ENCODE measurements at regions not wholly inside any gene's neighbourhood (a gene's known extent, or its start where the extent isn't known, plus 50 kb on each side); places are given as distances from the start of the nearest gene placed in this dataset.
"Not testable (repeated sequence)": the region's sequence is repeated elsewhere in the genome, so short reads cannot be mapped to it uniquely, and the experiment has no call there.

DNA sequence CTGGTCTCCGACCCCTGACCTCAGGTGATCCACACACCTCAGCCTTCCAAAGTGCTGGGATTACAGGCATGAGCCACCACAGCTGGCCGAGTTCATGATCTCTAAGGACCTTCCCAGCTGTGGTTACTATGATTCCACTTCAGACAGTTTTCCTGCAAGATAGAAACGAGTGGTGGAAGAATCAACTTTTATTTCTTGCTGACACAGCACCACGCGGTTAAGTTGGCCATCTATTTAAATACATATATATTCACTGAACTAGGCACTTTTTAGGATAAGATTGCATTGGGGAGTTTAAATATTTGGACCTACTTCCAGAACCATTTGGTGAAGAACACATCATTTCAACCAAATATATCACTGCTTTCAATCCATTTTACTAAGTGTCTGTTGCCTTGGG, 213.4 kb downstream of the TBX5 start:
- DNase-seq (ENCODE audit: low spot score): no peak

DNA sequence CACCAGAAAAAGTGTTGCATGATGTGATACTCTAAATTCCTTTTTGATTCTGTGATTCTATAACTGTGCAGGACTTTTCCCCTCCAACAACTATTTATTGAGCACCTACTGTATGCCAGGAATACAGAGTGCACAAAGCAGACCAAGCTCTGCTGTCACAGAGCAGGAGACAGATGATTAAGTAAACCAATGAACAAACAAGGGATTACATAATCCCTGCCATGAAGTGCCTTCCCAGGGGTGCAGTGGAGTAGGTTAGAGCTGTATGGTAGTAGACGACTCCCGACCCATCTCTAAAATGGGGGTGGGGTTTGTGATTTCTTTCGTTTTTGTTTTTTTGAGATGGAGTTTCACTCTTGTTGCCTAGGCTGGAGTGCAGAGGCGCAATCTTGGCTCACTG, 213.9 kb downstream of the TBX5 start:
- DNase-seq (ENCODE audit: low spot score): no peak

DNA sequence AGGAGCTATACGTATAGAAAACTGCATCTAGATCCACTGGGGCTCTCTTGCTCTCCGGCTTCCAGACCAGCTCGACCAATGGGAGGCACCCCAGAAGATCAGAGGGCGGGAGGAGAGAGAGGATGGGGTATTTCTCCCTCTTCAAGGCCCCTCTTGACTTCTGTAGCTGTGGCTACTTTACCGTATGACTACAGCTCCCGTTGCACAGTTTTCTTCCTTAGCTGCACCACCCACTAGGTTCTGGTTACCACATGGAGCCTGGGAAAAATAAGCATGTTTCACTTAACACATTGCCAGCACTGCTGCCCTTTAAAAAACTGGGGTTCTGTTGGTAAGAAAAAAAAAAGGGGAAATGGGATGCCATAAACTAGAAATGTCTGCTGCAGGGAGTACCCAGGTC, 214.4 kb downstream of the TBX5 start:
- DNase-seq (ENCODE audit: low spot score): no peak

DNA sequence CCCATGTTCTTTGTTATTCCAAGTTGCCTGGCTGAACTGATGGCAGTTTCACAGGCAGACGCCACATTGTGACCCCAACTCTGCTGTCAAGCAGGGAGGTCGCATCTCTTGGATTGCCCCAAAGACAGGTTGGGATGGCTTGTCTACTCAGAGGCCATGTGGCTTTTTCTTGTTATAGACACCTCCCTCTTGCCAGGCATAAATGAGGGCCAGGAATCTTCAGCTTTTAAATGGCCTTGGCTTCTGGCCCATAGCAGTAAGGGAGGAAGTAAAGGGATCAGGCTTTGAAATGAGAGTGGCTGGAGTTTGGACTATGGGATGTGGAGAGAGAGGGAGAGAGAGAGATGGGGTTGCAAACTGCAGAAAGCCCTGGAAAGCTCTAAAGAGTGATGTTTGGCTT, 215.0 kb downstream of the TBX5 start:
- DNase-seq (ENCODE audit: low spot score): no peak

DNA sequence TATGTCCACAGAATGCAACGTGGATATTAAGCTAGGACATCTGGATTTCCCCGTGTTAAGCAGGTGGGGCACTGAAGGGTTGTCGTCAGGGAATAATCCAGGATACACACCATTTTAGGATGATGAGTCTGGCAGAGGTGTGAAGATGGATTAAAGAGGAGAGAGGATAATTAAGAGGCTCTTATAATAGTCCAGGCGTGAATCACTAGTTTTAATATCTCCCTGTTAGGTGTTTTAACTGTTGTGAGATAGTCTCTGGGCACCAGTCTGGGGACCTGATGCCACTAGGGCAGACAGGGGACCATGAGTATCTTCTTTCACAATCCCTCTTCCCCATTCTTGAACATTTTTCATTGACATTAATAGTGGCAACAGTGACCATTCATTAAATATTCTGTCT, 216.7 kb downstream of the TBX5 start:
- no peak for DNase-seq (ENCODE audit: low spot score)

DNA sequence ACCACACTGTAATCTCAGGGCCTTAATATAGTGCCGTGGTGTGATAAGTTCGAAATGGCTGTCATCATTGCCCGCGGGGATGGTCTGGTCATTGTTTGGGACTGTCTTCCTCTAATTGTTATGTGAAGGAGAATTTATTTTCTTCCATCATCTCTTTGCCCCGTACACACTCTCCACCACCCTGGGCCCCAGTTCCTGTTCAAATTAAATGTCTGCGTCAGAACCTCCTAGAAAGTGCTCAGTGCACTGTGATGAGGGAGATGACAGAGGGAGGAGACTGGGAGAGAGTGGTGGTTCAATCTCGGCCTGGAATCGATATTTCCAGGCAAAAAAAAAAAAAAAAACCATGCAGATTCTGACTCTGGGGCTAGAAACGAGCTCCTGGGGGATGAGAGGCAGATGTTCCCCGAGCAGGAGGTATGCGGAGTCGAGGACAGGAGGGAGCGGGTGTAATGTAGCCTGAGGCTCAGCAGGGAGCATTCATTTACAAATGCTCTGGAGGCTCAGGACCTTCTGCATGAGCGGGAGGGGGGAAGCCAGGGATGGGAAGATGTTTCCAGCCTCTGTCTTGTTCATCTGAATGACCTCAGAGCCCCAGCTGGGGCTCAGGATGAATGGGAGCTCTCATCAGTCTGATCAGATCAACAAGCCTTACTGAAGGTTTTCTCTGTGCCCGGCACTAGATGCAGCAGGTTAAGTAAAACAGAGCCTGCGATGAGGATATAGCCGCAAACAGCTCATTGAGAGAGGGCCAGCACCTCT, 219.5 kb downstream of the TBX5 start:
- no peak for DNase-seq (ENCODE audit: low spot score)

DNA sequence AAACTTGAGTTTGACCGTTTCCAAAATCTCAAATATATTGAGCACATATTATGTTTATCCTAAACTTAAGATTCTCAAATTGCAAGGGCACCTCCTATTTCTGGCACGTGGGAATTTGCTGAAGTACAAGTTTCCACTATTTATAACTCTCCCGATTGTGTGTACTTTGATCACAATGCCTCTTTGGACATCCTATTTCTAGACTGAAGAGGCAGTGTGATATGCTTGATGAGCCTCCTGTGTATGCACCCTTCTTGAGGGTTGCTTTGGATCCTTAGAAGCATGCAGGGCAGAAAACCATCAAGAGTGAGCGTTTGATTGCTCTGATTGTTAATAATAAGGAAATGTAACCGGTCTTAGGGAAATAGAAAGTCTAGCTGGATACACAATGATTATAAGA, 218.9 kb upstream of the RBM19 start:
- no peak for DNase-seq (ENCODE audit: low spot score)

DNA sequence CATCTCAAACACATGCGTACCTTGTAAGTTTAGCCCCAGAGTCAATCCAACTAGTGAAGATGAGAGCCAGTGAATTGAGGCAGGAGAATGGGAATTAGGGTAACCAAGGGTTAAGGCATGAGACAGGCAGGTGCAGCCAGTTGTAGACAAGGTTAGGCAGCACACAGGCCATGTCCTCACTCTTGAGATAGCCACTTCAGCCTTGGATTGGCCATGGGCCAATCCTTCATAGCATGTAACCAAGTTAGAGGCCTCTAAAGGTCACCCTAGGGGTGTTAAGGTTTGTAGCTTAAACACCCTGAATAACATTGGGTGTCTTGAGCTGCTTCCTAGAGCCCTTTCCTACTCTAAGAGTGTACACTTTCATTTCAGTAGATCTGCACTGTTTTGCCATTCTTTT, 208.2 kb upstream of the RBM19 start:
- no peak for DNase-seq (ENCODE audit: low spot score)

DNA sequence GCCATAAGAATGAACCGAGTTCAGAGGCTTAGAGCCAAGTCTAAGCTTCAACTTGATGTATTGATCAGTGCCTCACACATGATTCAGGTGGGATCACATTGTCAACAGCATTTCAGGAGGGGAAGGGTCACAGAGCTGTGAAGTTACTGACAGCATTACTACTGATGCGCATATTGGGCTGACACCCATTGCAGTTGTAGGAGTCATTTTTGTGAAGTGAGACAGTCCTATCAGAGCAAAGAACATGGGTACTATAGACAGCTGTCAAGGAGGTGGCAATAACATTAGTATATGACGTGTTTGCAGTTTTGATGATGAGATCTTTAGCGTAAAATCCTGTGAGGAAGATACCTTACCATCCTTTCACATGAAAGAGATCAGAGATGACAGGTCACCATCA, 206.0 kb upstream of the RBM19 start:
- DNase-seq (ENCODE audit: low spot score): no peak

DNA sequence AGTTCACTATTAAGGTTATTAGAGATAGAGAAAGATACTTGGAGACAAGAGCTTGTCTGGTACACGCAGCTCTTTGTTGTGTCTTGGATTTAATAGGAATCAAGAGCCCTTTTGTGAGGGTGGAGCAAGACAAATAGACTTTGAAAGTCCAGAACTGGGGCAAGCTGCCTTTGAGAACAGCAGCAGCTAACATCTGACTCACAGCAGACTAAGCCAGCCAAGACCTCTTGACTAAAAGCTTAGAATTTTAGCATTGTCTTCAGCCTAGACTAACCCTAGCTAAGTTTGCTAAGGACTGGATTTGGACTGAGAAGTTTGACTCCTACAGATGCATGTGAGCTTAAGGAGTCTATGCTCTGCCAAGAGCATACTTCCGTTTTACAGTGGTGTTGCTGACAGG, 201.9 kb upstream of the RBM19 start:
- DNase-seq (ENCODE audit: low spot score): peak; percentile 77

DNA sequence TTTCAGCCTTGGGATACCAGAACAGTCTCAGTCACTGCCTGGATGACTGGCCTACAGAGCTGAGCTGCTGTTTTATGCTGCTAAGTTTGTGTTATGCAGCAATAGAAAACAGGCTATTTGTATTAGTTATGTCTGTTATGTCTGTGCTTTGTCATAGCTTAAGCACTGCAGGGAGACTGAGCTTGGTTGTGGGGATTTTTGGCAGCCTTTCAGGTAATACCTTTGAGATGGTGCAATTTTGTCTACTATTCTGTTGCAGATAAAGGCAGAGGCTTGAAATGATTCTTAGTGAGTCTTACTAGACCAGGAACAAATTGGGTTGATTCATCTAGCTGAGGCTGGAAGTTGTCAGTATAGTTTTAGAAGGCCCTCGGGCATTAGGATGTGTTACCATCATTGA, 201.3 kb upstream of the RBM19 start:
- peak; percentile 62 for DNase-seq (ENCODE audit: low spot score)

DNA sequence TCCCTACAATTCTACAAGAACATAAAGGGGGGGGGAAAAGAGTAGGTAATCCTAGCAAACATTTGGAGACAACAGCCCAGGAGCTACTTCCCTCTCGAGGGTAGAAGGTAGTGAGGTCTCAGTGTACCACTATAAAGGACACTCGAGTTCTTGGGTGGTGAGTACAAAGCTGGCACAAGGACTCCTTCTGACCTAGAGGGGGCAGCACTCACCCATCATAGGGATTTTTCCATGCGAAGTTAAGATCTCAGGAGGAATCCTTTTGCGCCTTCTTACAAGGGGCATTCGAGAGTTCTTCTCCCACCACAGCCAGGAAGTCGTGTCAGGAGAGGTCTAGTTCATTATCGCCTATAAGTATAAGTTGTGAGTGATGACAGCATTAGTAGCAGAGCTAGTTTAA, 200.2 kb upstream of the RBM19 start:
- peak; percentile 54 for DNase-seq (ENCODE audit: low spot score)

DNA sequence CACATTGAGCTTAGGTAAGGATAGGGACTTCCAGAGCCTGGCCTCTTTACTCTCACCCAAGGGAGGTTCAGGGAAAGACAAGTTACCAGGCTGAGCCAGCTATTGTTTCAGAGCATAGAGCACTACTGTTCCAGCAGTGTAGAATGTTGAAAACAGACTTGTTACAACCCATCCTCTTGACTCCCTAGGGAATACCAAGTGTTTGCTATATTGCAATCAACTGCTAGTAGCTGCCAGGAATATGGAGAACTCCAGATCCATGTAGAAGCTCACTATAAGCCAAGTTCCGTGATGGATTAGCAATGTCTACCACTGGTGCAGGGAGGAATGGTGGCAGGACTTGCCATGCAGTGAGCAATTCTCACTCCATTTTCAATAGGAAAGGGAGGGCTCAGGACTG, 199.8 kb upstream of the RBM19 start:
- peak; percentile 14 for DNase-seq (ENCODE audit: low spot score)

DNA sequence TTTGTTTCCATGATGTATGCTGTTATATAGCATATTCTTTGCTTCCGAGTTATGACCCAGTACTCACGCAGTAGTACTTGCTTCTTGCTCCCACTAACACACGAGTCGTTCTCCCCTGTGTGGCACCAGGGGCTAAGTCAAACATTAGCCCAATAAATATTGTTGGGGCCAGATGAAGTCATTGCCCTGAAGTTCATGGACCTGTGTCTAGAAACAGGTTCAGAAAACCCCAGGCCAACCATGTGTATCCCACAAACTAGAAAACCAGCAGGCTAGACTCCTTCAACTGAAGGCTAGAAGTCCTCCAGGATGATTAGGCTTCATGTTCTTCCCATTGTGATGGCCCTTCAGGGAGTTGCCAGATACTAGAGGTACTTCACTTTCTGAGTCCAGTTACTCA, 198.2 kb upstream of the RBM19 start:
- no peak for DNase-seq (ENCODE audit: low spot score)

DNA sequence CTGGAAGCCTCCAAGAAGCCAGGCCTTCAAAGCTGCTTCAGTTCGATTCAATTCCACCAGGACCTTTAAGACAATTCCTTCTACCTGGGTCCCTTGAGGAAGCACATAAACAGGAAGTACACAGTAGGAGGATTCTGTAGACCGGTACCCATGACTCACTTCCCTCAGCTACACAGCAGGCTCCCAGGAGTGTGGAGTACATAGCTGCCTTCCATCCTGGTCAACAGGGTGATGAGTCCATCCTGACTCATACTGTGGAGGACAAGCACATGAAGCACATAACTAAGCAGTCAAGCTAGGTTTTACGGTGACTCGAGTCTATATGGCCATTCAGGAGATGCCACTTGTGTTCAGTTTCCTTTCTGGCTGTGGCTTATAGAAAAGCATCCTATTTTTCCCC, 197.6 kb upstream of the RBM19 start:
- DNase-seq (ENCODE audit: low spot score): peak; percentile 88

DNA sequence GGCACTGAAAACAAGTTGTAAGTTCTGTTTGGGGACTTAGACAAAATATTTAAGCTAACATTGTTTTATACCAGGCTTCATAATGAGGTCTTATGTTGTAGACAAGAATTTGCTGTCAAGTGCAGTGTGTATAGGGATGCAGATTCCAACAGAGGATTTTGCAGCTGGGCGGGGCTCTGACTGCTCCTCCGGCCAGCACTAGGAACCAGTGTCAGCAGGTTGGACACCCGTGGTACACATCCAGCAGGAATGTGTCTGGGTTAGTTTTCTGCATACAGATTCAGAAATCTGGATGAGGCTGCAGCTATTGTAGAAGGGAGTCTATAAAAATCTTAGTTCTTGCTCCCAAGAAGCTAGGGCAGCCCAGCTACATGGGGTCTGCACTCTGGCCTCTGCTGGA, 194.3 kb upstream of the RBM19 start:
- DNase-seq (ENCODE audit: low spot score): no peak

DNA sequence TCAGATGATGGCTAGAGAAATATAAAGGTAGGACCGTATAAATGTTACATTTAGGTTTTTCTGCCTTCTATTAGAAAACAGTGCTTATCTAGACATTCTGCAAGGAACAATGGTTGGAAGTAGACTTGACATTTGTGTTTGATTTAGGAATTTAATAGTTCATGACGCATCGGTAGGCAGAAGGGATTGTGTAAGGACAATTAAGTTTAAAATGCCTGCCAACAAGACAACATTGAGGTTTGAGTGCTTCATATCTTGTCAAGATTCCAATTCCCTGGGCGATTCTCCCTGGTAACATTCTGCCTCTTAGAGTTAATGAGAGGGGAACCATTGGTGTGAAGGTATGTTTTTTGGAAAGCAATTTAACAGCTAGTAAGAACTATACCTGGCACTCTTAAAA, 186.8 kb upstream of the RBM19 start:
- peak; percentile 56 for DNase-seq (ENCODE audit: low spot score)

DNA sequence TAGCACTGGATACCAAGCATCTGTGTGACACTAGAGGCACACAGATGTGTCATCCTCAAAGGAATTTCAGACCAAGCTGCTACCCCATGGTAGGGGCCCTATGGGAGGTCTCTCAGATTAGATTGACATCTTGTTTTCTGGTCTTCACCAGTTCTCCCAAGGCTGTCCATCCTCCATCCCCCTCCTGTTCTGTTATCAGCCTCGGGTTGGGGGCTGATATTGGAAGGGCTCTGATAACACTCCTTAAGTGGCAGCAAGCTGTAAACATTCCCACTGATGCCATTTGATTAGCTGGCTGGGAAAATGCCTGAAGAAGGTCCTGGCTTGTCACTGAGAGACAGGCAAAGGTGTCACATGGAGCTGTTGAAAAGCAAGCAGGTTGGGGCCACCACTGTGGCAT, 185.9 kb upstream of the RBM19 start:
- no peak for DNase-seq (ENCODE audit: low spot score)

DNA sequence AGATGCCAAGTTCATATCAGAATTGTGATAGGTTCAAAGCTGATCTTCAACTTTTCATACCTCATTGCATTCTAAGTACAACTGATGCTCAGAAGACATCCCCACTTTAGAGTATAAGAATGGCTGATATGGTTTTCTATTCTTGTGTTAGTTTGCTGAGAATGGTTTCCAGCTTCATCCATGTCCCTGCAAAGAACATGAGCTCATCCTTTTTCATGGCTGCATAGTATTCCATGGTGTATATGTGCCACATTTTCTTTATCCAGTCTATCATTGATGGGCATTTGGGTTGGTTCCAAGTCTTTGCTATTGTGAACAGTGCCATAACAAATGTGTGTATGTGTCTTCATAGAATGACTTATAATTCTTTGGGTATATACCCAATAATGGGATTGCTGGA, 184.5 kb upstream of the RBM19 start:
- DNase-seq (ENCODE audit: low spot score): not testable (repeated sequence)

DNA sequence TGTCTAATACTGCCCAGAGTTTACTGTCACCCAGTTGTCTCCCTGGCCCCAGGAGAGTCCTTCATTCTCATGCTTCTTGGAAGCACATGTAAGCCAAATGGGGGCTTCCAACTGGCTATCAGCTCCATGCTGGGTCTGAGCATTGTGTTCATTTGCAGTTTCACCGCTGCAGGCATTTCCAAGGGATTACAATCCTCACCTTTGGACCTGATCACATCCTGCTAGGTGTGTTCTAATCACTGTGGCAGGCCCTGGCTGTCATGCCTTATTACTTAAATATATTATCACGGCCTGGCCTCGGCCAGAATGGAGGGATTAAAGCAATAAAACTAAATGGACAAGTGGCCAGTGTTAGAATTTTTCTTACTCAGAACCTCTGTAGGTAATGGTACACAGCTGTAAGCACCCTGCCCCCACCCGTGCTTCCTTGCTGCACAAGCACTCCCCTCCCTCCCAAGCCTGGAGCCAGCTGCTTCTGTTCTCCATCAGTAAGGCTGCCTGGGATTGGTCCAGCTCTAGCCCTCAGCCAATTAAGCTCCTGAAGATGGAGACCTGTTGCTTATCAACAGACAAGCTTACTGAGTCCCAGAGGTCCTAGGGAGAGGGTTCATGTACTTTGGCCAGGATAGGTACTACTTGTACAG, 175.9 kb upstream of the RBM19 start:
- DNase-seq (ENCODE audit: low spot score): no peak

DNA sequence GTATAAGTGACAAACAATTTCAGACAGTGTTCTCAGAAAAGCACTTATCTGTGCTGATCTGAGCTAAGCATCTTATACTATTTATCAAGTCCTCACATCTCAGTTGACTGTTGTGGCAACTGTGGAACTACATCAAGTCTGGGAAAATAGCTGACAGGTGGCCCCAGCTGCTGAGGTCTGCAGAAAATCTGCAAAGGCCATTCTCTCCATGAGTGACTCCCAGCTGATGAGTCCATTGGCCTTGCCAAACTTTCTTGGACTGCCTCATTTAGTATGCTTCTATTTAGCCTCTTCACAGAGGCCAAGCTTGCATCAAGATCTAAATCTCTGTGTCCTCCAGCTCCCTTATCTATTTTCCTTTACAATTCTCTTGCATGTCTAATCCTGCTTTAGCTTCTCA, 174.5 kb upstream of the RBM19 start:
- DNase-seq (ENCODE audit: low spot score): no peak

DNA sequence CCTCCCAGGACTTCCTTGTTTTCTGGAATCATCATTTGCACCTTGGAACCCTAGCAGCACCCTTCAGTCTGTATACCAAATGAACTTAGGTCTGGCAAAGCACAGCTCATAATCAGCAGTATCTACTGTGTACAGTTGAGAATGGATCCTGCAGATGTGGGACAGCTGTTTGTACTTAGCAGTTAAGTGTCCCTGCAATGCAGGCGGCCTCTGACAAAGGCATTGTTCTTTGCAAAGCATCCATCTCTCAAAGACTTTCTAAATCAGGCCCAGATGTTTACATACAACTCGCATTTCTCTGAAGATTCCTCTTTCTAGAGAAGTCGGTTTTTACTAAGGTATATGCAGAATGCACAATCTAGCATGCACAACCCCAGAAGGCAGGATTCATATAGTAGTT, 170.5 kb upstream of the RBM19 start:
- peak; percentile 12 for DNase-seq (ENCODE audit: low spot score)

DNA sequence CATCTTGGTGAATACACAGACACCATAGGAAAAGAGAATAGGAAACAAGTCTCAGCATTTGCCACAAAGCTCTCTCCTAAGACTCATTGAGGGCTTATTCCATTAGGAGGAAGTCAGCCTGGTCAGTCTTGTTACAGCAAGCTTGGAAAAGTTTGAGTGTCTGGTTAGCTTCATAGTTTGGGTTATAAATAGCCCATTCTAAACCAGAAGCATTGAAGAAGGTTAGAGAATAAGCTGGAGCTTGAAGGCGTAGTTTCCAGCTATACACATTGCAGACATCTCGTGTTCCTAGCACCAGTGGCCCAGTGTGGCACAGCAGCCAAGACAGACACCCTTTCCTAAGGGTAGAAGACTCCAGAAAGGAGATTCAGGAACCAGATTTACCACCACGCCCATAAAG, 168.8 kb upstream of the RBM19 start:
- DNase-seq (ENCODE audit: low spot score): no peak

DNA sequence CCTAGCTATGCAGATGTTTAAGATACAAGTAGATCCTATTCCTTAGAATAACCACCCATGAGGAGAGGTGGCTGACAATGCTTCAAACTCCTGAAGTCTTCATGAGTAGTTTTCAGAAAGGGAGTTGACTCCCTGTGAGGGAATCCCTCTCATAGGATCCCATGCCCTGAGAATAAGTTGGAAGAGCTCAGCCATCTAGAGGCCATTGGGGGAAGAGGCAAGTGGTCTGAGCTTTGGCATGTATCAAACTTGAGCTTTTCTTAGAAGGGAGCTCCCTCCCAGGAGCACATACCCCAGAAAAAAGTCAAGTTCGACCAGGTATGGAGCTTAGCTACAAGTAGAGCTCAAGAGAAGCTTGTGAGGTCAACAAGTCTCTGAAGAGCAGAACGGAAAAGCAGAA, 165.7 kb upstream of the RBM19 start:
- DNase-seq (ENCODE audit: low spot score): peak; percentile 18
